GM18520 (cell line): ENCODE measurements at regions not wholly inside any gene's neighbourhood (a gene's known extent, or its start where the extent isn't known, plus 50 kb on each side); places are given as distances from the start of the nearest gene placed in this dataset.

Experiments
- ATAC-seq: cut with Tn5 transposase; IDR thresholded peaks from one replicate; pipeline ENCODE4 v1.9.1; 2021; ENCODE audit not compliant: unreplicated experiment

DNA sequence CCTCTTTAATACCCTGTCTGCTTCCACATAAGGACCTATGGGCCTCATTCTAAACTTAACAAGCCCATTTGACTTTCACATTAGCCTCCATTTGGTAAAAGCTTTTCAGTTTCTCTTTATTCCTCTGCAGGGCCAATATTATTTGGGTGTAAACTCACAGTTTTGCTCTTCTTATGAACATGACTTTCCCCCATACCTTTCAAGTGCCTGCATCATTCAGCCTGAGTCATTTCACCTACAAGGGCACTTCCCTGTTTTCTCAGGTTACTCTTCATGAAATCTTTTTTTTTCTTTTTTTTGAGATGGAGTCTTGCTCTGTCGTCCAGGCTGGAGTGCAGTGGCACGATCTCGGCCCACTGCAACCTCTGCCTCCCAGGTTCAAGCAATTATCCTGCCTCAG, 1258.1 kb upstream of the CELF2 start:
- ATAC-seq = no peak

DNA sequence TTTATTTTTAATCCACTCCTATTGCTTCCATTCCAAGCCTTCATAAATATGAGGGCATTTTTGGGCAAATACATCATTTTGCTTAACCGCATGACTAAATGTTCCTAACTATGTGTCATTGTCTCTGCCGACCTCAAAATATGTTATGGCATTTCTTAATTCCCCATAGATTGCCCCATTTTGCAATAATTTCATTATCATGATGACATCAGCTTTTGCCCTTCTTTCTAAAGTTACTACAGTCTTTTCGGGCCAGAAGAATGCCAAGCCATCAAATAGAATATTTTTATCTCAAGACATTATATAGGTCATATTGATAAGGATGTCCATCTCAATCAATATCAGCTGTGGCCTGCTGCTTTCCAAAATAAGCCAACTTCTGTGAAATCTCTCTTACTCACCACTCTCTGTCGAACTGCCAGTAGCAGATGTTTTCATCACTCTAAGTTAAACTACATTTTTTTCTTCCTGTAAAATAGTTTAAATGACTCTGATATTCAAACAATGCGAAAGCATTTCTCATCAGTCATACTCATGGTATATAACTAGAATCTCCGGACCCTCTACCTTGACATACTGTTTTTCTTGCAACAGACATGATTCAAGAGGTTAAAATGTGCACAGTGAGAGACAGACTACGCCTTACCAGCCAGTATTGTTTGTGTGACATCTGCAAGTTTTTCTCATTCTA, 1254.6 kb upstream of the CELF2 start:
- no peak for ATAC-seq

DNA sequence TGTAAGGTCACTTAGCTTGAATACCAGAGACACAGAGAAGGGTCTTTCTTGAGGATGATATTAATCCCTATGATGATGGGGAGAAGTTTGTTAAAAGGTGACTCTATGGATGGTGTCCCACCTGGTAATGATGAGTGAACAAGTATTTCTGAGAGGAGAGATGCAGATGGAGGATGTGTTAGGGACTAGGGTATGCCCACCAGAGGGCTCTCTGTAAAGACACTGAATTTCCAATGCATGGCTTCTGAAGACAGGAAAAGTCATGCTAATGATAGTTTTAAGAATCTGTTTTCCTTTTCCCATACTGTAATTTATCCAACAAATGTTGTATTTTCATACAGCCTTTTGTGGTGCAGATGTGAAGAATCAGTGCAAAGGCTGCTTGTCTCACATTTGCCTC, 1250.9 kb upstream of the CELF2 start:
- no peak for ATAC-seq

DNA sequence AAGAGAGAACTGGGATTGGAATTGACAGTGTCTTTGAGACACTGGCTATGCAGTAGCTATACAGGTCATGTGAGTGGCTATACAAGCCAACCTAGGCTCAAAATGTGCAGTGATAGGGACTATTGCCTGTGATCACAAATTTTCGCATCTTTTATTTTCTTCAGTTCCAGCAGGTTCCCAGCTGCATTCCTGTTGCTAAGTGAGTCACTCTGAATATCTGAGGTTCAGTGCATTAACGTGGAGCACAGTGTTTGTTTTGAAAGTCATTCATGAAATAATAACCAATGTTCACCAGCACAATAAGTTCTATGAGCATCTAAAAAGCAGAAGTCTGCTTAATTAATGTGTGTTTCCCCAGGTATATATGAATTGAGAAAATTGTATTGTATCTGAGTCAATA, 1236.0 kb upstream of the CELF2 start:
- ATAC-seq = no peak

DNA sequence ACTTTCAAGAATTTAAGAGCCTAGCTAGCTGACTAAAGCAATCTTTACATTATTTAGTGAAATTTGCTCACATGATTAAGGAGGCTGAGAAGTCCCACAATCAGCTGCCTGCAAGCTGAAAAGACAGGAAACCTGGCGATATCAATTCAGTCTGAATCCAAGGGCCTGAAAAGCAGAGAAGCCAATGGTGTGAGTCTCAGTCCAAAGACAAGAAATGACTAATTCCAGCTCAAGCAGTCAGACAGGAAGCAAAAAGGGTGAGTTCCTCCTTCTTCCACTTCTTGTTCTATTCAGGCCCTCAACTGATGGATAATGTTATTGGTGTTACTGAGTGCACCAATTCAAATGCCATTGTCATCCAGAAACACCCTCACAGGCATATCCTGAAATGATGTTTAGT, 1231.6 kb upstream of the CELF2 start:
- ATAC-seq = no peak

DNA sequence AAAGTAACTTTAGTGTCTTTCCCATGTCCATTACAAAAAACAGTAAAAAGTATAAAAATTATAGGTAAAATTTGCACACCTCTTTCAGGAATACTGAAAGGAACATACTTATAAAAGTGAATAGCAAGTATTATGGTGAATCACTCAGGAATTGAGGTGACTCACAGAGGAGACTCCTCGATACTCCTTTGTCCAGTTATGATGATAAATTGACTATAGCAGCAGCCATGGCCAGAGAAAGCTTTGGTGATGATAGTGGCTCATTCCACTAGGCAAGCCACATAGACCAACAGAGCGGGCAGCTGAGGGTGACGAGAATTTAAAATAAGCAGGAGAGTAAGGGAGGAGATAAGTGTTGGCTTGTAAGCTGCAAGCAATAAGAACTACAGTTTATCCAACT, 1231.1 kb upstream of the CELF2 start:
- no peak for ATAC-seq

DNA sequence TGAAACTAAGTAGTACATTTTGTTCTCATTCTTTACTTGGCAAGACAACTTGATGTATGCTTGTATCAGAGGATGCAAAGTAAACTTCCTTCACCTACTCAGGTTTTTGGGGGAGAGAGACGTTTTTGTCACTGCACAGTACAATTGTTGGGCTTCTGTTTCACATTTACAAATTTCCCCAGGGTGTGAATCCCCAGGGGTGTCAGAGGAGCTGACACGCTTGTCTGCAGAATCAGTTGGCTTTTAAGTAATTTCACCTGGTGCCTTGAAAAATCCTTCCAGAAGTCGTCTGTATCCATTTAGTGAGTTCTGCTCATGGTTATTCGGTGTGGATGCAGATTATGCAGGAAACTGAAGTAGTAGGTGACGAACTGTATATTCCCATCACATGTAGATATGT, 1227.7 kb upstream of the CELF2 start:
- ATAC-seq = no peak

DNA sequence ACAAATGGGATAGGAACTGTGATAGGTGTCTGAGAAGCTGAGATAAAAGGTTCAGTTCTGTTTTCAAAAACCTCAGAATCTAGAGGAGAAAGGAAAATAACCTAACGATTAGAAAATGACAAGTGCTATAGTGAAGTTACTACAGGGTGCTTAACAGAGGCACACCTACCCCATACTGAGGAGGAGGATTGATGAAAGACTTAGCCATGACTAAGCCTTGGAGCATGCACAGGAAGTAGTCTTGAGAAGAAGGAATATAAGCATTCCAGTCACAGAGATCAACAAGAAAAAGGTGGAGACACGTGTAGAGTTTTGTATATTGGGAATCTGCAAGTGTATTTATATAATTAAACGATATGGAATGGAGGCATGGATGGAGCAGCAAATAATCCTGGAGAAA, 1225.5 kb upstream of the CELF2 start:
- no peak for ATAC-seq

DNA sequence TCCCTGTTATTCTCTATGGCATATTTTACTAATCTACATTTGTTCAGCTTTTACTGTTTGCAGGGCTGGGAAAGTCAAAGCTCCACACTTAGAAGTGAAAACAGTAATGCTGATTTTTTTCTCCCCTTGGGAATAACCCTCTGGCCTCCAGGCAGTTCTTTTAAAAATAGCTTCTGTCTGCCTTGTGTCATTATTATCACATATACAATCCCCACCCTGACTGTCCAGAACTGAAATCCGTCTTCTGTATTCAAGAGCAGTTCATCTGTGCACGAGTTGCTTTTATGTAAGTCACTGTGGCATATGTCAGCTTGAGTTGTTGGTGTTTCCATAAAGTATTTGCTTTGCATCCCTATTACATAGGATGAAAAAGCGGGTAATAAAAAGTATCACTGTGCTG, 1221.1 kb upstream of the CELF2 start:
- ATAC-seq = no peak

DNA sequence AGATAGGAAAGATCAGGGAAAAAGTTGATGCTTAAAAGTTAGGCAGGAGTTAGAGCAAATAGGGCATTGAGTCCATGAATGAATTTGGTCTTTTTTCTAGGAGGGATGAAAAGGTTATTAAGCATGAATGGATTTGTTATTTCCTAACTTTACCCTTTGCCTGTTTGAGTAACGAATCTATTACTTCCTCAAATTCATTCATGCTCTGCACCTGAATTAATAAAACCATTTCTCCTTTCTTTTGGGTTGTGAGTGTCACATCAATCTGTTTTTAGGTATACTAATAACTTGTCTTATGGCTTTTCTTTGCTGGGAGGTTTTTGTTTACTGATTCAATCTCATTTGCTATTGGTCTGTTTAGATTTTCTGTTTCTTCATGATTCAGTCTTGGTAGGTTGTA, 1217.7 kb upstream of the CELF2 start:
- no peak for ATAC-seq

DNA sequence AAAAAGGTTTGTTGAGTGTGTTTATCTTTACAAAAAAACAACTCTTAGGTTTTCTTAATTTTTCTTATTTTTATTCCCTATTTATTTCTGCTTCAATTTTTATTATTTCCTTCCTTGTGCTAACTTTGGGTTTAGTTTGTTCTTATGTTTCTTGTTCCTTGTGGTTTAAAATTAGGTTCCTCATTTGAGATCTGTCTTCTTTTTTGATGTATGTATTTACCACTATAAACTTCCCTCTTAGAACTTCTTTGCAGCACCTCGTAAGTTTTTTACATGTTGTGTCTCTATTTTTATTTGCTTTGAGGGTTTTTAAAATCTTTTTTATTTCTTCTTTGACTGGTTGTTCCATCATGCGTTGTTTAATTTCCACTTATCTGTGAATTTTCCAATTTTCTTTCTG, 1217.1 kb upstream of the CELF2 start:
- no peak for ATAC-seq

DNA sequence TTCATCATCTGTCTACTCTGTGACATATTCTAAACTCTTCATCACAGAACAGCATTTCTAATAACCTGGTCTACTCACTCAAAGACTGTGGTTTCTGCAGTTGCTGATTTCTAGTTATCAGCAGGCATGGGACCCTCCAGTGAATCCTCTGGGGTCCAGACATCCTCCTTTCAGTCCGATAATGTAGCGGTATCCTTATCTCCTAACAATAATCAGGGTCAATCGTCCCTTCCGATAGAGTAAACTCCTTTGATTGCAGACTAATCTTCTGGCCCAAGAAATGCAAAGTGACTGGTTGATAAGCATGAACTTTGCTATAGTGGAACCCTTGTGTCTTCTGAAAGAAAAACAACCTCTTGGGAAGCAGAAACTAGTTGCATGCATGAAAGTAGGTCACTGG, 1209.8 kb upstream of the CELF2 start:
- no peak for ATAC-seq

DNA sequence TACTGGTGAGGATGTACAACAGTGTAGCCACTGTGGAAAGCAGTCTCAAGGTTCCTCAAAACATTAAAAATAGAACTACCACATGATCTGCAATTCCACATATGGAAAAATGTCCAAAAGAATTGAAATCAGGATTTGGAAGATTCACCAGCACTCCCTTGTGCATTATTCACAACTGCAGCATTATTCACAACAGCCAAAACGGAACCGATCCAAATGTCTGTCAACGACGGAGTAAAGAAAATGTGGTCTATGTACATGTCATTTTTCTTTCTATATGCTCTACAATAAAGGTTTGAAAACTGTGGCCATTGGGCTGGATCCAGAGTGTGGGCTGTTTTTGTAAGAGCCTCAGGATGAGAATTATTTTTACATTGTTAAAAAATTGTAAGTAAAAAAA, 1206.1 kb upstream of the CELF2 start:
- ATAC-seq = no peak

DNA sequence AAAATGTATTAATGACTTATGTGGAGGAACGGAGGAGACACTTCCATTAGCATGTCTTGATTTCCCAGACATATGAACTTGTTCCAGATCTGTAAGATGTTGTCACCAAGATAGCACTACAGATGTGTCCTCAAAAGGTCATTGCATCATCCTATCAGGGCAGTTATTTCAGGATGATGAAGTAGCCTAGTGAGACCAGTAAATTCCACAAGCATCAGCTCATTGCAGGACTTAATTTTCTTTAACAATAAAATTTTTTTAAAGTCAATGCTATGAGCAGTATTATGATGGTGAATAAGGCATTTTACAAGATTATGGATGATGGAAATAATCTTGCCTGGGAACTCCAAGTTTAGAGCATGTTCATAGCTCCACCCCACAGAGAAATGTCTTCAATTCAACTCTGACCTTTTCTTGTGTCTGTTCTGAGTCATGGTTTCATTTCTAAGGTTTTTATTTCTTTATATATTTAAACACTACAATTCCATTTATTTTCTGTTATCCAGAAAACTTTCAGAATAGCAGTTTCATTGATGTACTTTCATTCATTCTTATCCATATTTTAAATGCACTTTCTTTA, 1203.3 kb upstream of the CELF2 start:
- no peak for ATAC-seq

DNA sequence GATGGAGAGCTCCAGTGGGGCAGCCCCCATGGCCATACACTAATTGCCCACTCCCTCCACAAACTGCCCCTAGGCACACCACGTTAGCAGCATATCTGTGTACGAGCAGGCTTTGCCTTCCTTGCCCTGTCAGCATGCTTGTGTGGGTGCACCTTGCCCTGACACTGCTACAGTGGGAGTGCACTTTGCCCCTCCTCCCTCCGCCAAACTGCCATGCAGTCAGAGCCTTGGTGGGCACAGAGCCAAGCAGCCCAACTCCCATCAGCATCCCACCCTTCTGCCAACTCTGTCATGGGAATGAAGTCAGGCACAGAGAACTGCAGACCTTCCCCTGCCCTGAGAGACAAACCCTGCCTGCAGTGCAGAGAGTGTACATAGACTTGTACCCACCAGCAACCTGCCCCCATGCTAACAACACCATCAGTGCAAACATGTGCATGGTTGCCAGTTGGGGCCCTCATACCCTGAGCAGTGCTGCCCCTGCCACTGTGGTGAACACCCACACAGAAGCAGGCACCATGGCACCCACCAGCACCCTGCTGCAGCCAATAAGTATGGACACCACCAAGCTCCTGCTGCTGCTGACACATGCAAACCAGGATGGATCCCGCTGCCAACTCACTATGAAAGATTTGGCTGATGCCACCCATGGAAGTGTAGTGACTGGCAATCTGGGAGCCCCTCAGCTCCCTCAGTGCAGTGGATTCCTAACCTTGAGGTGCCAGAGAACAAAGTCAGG, 1197.7 kb upstream of the CELF2 start:
- no peak for ATAC-seq

DNA sequence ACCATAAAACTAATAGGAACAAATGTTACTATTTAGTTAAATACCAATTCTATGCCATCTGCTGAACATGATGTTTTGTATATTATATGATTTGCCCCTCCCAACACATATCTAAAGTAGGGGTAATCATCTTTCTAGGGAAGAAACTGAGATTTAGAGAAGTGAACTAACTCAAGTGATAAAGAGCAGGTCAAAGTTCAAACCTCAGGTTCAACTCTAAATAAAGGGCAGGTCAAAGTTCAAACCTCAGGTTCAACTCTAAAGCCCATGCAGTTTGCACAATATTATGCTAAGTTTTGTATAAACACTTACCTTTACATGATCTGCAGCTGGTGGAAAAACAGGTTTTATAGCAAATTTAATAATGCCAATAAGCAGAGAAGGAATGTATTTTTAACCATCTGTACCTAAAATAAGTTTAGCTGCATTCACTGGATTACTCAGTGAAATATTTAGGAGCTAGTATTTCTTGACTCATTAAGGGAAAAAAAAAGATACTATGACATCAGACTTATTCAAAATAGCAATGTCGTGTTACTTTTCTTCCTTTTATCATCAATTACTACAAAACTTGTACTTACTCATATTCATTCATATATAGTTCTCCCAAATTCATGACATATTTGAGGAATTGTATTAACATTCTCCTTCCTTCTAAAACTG, 1194.3 kb upstream of the CELF2 start:
- ATAC-seq = no peak

DNA sequence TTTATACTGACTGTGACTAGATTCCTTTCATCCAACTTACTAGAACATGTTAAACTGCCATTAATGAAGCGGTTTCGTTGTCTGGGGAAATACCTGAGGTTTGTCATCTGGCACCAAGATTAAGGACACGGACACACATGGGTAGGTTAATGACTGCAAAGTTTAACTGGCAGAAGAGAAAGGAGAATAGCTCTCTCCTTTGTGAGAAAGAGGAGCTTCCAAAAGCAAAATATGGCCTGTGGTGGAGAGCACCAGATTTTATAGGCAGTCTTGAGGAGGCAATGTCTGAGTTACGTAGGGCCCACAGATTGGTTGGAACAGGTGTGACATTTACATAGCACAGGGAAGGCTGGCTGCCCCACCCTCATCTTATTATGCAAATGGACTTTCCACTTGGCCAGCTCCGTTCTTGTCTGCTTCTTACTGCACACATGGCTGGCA, 1193.0 kb upstream of the CELF2 start:
- ATAC-seq = no peak

DNA sequence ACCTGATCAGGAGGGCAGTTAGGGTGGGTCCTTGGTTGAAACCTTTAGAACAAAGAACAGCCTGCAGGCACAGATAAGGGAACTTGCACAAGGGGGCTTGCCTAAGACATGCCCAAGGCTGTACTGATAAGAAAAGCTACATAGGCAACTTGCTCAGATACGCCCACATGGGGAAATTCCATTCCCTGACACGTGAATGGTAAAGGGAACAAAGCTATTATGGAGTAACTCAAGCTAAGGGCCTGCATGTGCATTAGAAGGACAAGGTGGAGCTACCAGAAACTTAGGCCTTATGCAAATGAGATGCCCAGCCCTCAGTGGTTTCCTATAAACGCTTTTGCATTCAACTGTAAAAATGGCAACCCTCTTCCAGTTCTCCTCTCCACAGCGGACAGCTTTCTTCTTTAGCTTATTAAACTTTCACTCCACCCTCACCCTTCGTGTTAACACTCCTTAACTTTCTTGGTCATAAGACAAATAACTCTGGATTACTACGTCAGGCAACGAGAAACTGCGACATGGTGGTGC, 1192.1 kb upstream of the CELF2 start:
- no peak for ATAC-seq

DNA sequence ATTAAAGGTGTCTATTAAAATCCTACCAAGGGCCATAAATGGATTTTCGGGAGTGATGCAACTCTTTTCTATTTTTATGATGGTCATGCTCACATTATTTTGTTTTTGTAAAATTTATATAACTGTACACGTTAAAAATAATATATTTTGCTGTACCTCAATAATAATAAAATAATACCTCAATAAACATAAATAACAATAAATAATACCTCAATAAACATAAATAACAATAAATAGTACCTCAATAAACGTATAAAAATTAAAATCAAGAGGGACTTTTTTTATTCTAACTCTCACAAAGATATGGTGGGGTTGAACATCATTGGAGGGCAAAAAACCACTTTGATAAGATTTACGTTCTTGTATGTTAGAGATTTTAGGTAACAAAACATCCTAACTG, 1189.6 kb upstream of the CELF2 start:
- no peak for ATAC-seq

DNA sequence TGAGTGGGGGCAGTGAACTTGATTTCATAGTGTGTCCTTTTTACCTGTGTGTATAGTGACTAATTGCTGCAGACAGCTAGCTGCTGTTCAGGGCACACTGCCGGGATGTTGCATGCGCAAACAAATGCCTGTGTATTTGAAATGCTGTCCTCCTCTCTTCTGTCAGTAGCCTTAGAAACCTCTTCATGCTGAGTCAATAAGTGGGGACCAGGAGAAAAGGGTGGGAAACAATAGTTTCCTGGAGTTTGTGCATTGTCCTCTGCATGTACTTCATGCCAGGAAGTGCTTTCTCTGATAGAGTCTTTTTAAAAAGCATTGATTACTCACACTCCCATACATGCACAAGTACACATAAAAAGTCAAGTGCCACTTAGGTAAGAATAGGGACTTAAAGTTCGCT, 1183.7 kb upstream of the CELF2 start:
- ATAC-seq = no peak

DNA sequence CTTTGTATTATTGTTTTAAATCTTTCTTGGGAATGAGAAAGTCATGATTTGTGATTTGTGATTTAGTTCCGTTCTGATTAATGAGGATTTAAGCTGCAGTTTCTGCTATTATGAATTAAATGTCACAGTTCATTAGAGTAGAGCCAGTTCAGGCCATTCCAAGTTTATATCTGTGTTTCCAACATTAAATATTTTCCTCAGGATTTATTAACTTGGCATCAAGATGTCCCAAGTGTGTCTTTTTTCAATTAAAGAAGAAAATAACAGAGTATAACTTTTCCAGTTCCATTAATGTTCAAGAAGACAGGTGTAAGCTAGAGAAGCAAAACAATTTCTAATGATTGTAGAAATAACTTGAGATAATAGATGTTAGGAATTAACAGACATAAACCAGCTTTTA, 1183.2 kb upstream of the CELF2 start:
- ATAC-seq = no peak

DNA sequence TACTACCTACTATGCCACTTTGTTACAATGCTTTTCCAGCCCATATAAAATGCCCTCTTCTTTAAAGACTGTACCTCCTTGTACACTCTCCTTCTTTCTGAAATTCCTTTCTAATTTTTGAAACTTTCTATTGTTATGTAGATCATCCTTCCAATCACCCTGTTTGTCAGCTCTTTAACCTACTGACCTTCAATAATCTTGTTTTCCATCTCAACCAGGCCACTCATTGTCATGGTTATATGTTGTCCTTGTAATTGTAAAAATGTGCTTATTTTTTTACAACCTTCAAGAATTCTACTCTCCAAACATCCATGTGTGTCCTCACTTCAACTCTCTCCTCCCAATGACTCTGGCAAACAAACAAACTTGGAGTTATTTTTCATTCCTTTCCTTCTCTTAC, 1172.6 kb upstream of the CELF2 start:
- no peak for ATAC-seq
